A673 (cell line): ENCODE measurements at regions not wholly inside any gene's neighbourhood (a gene's known extent, or its start where the extent isn't known, plus 50 kb on each side); places are given as distances from the start of the nearest gene placed in this dataset.

ENCODE experiments used
- CTCF ChIP-seq: fragments of 300-800, 200-600 bp; sonication (generic); conservative IDR thresholded peaks from 2 replicates; pipeline ENCODE4 v1.5.1; 2017; ENCODE audit warnings: low read depth, mild to moderate bottlenecking, antibody characterized with exemption, low read length, moderate library complexity, mixed read lengths
- EZH2 ChIP-seq: fragments of 200-600 bp; sonication (generic); IDR thresholded peaks from 2 replicates; pipeline ENCODE4 v1.6.1; 2017; ENCODE audit warnings: borderline replicate concordance, low read depth, mild to moderate bottlenecking, mixed read lengths, antibody characterized with exemption, low read length; ENCODE audit not compliant: poor library complexity, severe bottlenecking

- no peak for TF ChIP-seq CTCF
- no peak for TF ChIP-seq EZH2
Observed at GRCh38 chr5:29262339-29263123, 1931.0 kb upstream of the CDH6 start.
